ENCODE measurements at regions not wholly inside any gene's neighbourhood (a gene's known extent, or its start where the extent isn't known, plus 50 kb on each side); places are given as distances from the start of the nearest gene placed in this dataset.

DNA sequence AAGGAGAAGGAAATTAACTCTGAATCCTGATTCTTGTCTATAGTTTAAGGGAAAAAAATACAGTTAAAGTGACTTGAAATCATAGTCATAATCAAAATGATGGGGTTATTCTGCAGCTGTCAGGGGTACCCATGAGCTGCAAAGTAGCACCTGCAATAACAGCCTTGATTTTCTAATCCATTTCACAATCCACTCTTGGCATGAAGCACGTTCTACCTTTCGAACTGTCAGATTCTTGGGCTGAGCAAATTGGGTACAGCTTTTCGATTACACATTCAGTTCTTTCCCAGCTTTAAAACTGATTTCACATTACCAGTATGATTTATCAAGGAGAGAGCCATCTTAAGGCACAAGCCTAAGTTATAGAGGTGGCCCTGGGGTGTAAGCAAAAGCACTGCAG lies 118.5 kb upstream of the DTNBP1 start:
- H3K27ac ChIP-seq = no peak overlapping the region
- TF ChIP-seq, protein P1, sequence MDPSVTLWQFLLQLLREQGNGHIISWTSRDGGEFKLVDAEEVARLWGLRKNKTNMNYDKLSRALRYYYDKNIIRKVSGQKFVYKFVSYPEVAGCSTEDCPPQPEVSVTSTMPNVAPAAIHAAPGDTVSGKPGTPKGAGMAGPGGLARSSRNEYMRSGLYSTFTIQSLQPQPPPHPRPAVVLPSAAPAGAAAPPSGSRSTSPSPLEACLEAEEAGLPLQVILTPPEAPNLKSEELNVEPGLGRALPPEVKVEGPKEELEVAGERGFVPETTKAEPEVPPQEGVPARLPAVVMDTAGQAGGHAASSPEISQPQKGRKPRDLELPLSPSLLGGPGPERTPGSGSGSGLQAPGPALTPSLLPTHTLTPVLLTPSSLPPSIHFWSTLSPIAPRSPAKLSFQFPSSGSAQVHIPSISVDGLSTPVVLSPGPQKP (IDR thresholded peaks at IDR 0.05; ENCODE audit: low read depth, low read length) = no peak
- TF ChIP-seq KDM5A (IDR thresholded peaks at IDR 0.05) (no peak), FOXS1 (CRISPR knock-in tag; IDR thresholded peaks at IDR 0.05) (no peak), TP53 (CRISPR knock-in tag; IDR thresholded peaks at IDR 0.05) (no peak), POLR2AphosphoS2 (conservative IDR thresholded peaks at IDR 0.05; ENCODE audit: low read length) (no peak), ZFP36 (IDR thresholded peaks at IDR 0.05; ENCODE audit: borderline replicate concordance, partially characterized antibody) (no peak), SMC3 (IDR thresholded peaks at IDR 0.05) (no peak), MYC (IDR thresholded peaks at IDR 0.05; ENCODE audit: borderline replicate concordance, low read length) (no peak), BHLHE40 (IDR thresholded peaks at IDR 0.05; ENCODE audit: low read depth, low read length) (no peak), RAD21 (conservative IDR thresholded peaks at IDR 0.05 in 1 of 2, IDR thresholded peaks at IDR 0.05 in 1 of 2) (no peak), PHF8 (IDR thresholded peaks at IDR 0.05; ENCODE audit: borderline replicate concordance, low read depth) (no peak), FOSB (CRISPR knock-in tag; IDR thresholded peaks at IDR 0.05) (no peak), HOXB5 (CRISPR knock-in tag; IDR thresholded peaks at IDR 0.05) (no peak), RNF2 (IDR thresholded peaks at IDR 0.05; ENCODE audit: borderline replicate concordance, low read depth) (no peak)
- CTCF ChIA-PET = no interaction called here
- DNase-seq (ENCODE audit: low read depth in 1 of 2, low spot score in 1 of 2) (no peak), ATAC-seq (no peak), FAIRE-seq (no peak)
- H3K4me2 ChIP-seq = no peak overlapping the region
- H3K9me3 ChIP-seq = no peaks in the 10 kb centered on the region
- no peaks in the 10 kb centered on the region for H3K4me1 ChIP-seq
- no peak overlapping the region for H3K4me3 ChIP-seq
- 11% methylated on average over 3 of the region's 3 CpGs for WGBS (ENCODE audit: missing lambda C conversion rate)
- POLR2A ChIA-PET = no interaction called here

DNA sequence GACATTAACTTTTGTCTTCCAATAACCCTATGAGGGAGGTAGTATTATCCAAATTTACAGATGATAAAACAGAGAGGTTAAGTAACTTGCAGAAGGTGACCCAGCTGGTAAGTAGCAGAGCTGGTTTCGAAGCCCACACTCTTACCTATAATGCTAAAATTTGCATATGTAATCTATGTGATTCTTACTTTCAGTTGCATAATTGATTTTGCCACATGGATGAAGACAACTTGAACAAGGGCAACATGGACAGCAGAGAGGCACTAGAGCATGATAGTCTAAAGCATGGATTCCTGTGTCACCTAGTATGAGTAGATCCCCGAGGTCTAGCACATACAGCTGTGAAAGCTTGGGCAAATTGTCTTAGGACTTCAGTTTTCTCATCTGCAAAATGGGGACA lies 117.6 kb upstream of the DTNBP1 start:
- WGBS (ENCODE audit: missing lambda C conversion rate) = 26% methylated on average over 1 of the region's 2 CpGs
- CTCF ChIA-PET = interaction anchor here (0.8 kb wide), 1 partner anchor 16 kb away, joined by 3 read pairs; no protein-coding TSS in a partner anchor

More for the DNA sequence above, 117.6 kb upstream of the DTNBP1 start:
- Histone ChIP-seq H3K27ac (no peak overlapping the region), H3K4me1 (no peaks in the 10 kb centered on the region), H3K9me3 (no peaks in the 10 kb centered on the region), H3K4me2 (no peak overlapping the region), H3K4me3 (no peak overlapping the region)
- POLR2A ChIA-PET = no interaction called here
- TF ChIP-seq NPAS2 (CRISPR knock-in tag; IDR thresholded peaks at IDR 0.05; ENCODE audit: borderline replicate concordance) (no peak), EP300 (IDR thresholded peaks at IDR 0.05) (no peak), CHD4 (IDR thresholded peaks at IDR 0.05; ENCODE audit: borderline replicate concordance) (no peak), EHMT2 (IDR thresholded peaks at IDR 0.05; ENCODE audit: low read depth) (no peak), CHD2 (IDR thresholded peaks at IDR 0.05; ENCODE audit: low read length, partially characterized antibody) (no peak), HEYL (CRISPR knock-in tag; IDR thresholded peaks at IDR 0.05) (no peak), NR3C1 (IDR thresholded peaks at IDR 0.05) (no peak), JUNB (IDR thresholded peaks at IDR 0.05) (no peak), KDM5A (IDR thresholded peaks at IDR 0.05) (no peak), FOXS1 (CRISPR knock-in tag; IDR thresholded peaks at IDR 0.05) (no peak), JUN (IDR thresholded peaks at IDR 0.05) (no peak), EHF (CRISPR knock-in tag; IDR thresholded peaks at IDR 0.05) (no peak), MAZ (IDR thresholded peaks at IDR 0.05; ENCODE audit: borderline replicate concordance, low read depth, low read length) (no peak), TP53 (CRISPR knock-in tag; IDR thresholded peaks at IDR 0.05) (no peak), ZSCAN20 (CRISPR knock-in tag; IDR thresholded peaks at IDR 0.05) (no peak), KDM1A (IDR thresholded peaks at IDR 0.05; ENCODE audit: low read depth) (no peak), RARB (CRISPR knock-in tag; IDR thresholded peaks at IDR 0.05) (no peak)
- TF ChIP-seq, protein P2, sequence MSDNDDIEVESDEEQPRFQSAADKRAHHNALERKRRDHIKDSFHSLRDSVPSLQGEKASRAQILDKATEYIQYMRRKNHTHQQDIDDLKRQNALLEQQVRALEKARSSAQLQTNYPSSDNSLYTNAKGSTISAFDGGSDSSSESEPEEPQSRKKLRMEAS (IDR thresholded peaks at IDR 0.05) = no peak
- TF ChIP-seq, protein P3, sequence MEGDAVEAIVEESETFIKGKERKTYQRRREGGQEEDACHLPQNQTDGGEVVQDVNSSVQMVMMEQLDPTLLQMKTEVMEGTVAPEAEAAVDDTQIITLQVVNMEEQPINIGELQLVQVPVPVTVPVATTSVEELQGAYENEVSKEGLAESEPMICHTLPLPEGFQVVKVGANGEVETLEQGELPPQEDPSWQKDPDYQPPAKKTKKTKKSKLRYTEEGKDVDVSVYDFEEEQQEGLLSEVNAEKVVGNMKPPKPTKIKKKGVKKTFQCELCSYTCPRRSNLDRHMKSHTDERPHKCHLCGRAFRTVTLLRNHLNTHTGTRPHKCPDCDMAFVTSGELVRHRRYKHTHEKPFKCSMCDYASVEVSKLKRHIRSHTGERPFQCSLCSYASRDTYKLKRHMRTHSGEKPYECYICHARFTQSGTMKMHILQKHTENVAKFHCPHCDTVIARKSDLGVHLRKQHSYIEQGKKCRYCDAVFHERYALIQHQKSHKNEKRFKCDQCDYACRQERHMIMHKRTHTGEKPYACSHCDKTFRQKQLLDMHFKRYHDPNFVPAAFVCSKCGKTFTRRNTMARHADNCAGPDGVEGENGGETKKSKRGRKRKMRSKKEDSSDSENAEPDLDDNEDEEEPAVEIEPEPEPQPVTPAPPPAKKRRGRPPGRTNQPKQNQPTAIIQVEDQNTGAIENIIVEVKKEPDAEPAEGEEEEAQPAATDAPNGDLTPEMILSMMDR (IDR thresholded peaks at IDR 0.05) = no peak
- FAIRE-seq (no peak), ATAC-seq (no peak), DNase-seq (ENCODE audit: low read depth in 1 of 2, low spot score in 1 of 2) (no peak)

All from A549 (cell line).